GM19023 (cell line): ENCODE measurements at regions not wholly inside any gene's neighbourhood (a gene's known extent, or its start where the extent isn't known, plus 50 kb on each side); places are given as distances from the start of the nearest gene placed in this dataset.

ENCODE experiments used
- ATAC-seq: cut with Tn5 transposase; IDR thresholded peaks from one replicate; pipeline ENCODE4 v1.9.1; 2021; ENCODE audit warnings: mild to moderate bottlenecking, moderate library complexity; ENCODE audit not compliant: unreplicated experiment

DNA sequence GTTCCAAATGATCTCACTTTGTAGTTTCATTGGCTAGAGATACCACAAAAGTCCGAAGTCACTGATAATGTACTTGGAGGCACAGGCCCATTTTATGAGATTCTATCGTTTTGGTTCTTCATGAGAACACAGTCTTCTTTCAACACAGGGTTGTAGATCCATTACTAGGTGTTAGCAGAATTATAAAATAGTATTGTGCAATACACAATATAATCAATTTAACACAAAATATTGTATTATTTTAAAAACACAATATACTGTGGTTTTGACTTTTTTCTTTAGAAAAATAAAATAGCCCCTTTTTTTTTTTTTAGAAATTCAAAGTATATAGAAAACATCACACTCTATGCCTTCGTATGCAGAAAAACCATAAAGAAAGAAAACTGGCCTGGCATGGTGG is 138.6 kb upstream of the TSC22D2 start:
- ATAC-seq, result no peak

DNA sequence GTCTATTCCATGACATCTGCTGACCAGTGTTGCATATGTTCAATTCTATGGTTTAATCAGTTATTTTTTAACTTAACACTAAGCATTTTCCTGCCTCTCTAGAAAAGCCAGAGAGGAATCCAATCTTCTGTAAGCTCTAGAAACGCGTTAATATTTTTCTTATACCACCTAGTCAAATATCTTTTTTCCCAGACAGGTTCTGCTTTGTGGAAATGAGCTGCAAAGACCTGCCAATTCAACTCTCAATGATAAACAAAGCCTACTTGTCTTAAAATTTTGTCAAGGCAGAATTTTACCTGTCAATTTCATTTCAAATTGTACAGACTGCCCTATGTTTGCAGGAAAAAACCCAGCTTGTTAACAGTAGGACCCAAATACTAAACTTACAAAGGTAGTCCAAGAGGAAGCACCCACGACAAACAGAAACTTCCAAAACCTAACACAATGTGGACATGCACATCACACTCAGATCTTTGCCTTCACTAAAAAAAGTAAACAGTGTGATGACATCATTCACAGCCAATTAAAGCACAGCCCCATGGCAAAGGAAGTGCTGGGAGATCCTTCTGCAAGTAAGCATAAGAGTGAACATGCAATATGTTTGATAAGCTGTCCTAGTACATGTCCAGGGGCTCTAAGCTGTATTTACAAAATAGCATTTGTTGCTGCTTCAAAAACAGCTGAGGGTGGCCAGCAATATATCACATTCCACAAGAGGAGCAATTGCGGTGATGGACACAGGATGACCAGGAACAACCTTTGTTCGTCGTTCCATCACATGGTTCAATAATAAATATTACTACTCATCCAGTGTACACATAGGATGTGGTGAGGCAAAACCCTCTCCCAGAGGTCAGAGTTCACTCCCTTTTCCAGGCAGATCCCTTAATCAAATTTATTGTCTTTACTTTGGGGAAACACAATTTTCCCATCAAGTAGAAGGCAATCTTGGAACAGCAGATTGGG is 139.4 kb upstream of the TSC22D2 start:
- no peak for ATAC-seq

DNA sequence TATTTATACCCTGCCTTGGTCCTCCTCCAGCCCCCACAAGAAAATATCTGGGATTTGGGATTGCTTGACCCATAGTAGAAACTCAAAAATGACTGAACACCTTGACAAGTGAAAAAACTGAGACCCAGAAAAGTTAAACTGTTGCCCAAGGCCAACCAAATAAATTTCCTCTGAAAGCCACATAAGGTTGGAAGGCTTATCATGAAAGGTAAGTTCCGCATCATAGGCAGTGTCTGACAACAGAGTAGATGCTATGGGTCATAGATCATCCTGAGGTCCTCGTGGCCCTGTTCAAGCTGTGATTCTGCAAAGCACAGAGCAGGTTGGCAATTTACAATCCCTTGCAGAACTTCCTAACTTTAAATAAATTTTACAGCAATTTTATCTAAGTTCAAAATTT is 140.8 kb upstream of the TSC22D2 start:
- ATAC-seq, result no peak

DNA sequence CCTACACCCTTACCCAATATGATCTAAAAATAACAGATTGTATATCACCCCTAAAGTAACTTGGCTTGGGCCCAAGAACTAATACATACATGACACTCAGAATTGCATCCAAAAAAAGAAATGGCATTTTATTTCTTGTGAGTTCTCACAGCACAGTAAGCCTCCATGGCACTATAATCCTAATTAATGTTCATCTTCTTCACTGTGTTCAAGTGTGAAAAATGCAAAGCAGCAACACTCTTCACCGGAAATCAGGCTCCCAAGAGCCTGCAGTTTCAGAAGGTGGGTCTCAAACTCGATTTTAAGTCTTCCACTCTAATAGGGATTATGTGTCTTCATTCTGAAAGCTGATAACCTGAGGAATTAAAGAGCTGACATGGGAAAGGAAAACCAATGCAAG is 142.8 kb upstream of the TSC22D2 start:
- no peak for ATAC-seq

DNA sequence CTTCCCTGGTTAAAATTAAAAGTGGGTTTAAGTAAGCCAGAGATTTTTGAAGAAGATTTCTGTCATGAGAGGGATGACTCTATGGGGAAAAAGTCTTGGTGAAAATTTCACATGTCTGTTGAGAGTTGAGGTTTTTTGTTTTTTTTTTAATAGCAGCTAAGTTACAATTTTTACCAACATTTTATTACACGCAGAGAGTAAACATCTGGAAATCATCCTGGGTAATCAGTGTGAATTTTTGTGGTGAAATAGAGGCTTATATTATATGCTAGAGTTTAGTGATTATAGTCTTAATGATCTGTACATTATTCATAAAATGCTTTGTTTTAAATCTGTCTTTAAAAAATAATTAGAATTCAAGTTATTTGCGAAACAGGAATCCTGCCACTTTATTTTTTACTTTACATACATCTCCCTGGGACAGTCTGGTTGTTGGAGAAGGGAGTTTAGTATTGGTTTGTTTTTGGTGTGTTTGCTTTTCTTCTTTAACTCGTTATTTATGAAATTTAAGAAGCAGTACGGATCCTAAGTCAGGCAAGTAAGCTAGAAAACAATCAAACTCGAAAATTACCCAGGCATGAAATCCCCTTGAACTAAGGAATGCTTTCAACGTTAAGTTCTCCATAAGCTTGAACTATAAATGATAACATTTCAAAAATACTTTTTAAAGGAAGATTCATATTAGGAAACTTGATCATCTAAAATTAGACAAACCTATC is 143.4 kb upstream of the TSC22D2 start:
- no peak for ATAC-seq

DNA sequence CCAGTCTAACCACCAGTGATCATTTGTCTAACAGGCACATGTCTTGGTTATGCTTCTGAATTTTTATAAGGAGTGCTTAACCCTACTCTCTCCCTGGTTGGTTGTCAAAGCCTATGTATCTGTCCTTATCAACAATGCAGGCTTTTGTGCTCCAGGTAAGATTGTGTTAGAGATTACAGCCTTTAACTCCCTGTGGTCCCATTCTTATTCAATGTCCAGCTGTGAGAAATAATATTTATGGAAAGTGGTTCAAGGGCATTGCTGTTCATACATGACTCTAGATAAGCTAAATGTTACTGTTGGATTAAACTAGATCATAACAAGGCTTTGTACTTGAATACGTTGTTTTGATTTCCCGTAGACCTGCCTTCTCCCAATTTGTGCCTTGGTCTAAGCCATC is 146.1 kb upstream of the TSC22D2 start:
- no peak for ATAC-seq

DNA sequence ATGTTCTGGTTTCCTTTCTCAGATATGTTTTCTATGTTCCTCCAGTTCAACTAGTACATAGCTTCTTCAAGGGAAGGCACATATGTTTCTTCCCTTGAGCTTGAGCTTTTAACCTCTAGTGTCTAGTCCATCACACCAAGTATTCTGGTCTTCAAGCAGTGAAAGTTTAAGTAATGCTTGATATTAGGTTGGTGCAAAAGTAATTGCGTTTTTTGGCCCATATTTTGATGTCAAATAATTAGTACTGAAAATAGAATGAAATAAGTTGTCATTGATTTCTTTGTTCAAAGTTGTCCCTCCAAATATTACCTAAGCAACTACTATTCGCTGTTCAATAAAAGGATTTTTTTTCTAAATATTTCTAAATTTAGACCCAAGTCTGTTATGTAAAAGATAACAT is 146.7 kb upstream of the TSC22D2 start:
- ATAC-seq, result no peak

DNA sequence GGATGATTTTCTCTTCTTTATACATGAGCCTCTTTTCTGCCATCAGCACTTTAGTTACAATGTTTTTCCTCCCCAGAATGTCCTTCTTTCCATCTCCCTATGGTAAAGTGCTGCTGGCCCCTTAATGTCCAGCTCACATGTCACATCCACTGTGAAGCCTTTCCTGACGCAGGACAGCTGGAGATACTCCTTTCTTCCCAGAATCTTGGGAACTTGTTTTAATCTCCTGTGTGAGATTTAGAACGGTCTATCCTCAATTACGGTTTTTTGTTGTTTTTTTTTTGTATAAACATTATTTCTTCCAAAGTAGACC is 147.7 kb upstream of the TSC22D2 start:
- ATAC-seq, result no peak

DNA sequence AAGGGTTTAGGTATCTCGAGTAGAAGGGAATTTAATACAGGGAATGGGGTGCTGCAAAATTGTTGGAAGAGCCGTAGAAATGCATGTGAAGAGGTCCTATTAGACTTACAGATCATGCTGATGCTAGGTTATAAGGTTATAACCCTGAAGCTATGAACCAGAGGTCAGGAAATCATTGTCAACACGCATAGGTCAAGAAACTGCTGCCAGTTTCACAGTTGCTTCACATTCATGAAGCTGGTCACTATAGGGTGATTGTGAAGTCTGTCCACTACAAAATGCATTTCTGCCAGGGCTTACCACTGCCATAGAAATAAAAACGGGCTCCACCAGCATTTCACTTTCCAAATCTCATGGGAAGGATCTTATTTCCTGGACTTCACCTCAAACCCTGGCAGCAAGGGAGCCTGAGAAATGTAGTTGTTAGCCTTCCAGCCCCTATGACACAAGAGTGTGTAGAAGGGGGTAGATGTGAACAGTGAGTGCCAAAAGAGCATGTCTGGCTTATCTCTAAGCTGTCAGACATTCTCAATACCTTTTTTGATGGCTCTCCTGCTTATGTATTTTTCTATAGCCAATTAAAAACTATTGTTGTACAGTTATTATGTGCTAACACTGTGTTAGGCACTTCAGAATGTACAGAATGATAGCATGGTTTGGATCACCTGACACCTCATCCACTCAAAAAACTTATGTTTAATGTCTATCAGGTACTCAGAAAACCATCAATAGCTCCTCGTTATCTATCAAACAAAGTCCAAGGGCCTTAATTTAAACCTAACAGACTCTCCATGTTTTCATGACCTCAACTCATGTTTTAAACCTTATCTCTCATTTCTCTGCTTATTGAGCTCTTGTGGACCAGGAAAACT is 148.3 kb upstream of the TSC22D2 start:
- no peak for ATAC-seq

DNA sequence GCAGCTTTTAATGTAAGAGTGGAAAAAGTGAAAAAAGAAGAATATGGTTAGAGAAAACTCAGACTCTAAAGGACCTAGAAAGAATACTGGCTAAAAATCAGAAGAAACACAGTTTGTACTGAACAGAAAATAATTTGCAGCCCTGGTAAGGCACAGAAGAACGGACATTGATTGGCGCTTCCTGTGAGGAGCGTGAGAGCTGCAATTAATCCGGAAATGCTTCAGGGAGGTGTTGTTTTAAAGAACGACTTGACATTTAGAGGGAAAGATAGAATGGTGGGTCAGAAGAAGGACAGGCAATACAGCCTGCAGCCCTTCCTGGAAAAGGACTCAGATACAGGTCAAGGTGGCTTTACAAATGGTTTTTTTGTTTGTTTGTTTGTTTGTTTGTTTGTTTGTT is 151.3 kb upstream of the TSC22D2 start:
- no peak for ATAC-seq

DNA sequence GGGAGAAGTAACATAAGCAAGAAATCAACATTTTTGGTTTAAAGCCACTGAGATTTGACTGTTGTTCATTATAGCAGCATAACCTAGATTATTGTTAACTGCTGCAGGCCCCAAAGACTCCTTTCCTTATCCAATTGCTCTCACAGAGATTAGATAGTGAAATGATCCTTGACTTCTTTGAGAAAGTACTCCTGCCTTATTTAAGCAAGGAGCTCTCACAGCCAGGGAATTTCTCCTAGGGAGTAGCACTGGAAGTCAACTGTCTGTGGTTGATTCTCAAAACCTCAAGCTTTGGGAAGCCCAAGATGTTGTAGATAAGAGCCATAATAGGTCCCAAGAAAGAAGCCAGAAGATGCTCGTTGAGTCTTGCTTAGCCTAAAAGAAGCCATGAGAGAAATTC is 151.8 kb upstream of the TSC22D2 start:
- no peak for ATAC-seq

DNA sequence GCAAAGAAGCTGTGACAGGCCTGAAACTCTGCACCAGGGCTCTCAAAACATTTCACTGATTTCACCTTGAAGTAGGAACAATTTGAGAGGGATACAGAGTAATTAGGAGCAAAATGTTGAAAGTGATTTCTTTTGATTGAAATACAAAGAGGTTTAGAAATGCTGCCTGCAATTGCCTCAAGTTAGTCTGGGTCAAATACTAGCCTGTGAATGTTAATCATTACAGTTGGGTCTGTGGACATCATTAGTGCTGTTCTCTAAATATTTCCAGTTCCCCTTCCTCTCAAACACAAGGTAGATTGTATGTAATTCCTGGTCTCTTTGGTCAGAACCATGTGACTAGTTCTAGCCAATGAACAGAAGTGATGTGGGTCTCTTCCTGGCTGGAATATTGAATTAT is 152.3 kb upstream of the TSC22D2 start:
- no peak for ATAC-seq

DNA sequence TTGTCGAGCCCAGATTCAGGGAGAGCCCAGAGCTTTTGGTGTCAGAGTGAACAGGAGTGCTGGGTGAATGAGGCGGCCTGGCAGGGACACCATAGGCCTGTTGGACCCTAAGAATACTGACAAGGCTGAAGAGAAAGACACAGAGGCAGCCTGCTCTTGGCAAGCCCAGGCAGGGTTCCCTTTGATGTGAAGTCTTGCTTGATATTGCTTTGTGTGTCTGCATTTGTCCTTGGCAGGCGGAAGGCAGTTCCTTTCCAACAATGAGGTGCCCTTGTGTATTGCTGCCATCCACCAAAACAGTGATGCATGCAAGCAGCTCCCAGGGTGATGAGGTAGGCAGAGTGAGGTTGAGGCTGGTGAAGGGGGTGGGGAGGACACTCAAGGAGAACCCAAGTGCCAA is 152.7 kb upstream of the TSC22D2 start:
- no peak for ATAC-seq

DNA sequence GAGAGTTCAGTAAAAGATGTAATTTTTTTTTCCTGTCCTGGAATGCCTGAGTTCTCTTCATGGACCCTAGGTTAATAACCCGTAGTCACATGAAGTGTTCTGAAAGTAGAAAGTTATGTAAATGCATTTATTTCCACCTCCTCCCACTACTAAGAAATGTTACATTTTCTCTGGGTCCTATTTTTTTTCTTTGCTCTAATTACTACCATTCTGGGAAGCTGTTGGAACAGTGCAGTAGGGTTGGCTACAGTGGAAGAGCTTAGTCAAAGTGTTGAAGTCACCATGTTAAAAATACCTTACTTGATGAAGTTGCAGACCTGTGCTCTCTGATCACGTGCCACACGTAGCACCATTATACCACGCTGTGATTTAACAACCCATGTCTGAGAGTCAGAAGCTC is 153.8 kb upstream of the TSC22D2 start:
- ATAC-seq, result no peak

DNA sequence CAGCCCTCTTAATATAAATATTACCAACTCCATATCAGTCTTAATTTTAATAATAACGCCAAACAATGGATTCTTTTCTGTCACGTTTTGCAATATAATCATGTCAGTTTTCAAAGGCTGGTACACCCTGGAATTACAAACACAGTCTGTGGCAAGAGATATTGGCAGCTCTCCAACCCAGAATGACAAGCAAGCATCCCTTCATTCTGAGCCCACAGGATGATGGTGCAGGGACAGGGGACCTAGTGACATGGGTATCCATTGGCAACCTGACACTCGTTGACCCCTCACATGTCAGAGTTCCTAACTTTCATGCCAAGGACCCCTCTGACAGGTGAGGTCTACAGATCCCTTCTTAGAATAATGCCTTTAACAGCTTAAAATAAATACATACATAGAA is 154.5 kb upstream of the TSC22D2 start:
- ATAC-seq, result no peak

DNA sequence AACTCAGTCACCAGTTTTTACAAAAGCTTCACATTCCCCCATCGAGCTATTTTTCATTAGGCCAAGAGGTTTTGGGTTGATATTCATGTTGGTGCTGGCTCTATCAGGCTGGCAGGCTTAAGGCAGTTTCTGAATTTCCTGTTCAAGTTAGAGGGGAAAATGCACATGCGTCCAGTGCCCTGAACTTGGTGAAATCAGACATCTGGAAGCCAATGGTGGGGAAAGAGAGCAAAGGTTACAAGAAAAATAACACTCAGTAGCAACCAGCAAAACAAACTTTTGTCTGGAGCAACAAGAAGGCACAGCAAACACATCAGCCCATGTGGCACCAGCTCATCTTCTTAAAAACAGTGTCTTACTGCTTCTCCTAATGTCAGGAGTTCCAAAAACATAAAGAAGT is 155.6 kb upstream of the TSC22D2 start:
- ATAC-seq, result no peak

DNA sequence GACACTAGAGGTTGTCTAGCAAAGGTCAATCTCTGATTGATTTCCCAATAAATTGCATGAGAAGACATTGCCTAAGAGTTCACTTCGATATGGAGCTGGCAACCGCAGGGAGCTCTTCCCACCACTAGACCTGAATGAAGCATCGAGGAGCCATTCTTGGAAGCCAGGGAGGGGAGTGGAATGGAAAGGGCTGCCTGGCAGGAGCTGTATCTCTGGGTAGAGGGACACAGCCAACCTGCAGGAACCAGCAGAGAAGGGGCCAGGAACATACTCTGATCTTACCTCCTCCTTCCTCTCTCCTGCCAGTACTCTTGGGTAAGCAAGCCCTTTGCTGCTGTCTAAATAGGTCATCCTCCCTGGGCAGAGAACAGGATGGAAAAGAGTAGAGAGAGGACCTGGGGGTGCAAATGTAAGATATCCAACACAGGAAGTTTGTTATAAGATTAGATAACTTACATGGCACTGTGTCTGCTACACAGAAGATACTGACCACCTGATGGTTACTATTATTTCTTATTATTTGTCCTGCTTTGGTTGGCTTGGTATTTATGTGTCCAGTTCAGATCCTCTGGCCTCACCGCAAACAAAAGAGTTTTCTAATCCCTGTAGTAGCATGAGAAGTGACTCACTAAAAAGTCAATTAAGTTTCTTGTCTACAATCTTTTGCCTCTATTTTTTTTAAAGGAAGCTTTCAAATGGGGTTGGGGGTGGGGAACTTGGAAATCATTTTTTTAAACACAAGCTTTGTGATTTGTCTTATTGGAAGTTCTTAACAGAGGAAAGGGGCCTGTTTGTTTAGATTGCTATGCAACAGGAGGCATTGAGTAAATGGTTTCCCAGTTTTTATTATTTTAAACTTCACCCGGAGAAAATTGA is 156.7 kb upstream of the TSC22D2 start:
- no peak for ATAC-seq

DNA sequence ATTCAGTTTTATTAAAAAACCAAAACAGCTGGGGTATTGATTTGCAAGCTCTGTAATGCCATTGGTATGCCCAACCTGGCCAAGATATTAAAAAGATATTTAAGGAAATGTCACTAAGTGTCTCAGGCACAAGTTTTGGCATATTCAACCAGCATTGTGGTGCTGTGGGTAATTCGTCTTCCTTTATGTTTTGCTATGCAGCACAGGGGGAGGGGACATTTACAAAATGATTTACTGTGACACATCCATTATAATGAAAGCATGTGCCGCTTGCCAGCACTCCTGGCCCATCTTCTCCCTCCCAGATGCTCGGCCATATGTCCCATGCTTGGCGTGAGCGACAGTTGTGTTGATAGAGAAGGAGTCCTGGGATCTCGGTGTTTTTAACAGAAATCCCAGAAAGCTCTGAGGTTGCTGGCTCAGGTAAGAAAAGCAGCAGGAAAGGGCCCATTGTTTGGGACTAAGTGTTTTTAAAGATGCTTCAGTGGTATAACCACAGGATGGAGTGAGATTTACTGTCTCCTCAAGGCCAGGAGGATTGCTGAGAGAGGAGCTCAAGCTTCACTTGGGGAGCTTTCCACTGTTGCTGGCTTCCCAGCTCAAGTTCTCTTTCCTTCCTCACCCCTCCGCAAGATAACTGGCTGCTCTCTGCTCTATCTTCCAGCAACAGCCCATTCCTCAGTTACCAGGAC is 158.2 kb upstream of the TSC22D2 start:
- ATAC-seq, result no peak

DNA sequence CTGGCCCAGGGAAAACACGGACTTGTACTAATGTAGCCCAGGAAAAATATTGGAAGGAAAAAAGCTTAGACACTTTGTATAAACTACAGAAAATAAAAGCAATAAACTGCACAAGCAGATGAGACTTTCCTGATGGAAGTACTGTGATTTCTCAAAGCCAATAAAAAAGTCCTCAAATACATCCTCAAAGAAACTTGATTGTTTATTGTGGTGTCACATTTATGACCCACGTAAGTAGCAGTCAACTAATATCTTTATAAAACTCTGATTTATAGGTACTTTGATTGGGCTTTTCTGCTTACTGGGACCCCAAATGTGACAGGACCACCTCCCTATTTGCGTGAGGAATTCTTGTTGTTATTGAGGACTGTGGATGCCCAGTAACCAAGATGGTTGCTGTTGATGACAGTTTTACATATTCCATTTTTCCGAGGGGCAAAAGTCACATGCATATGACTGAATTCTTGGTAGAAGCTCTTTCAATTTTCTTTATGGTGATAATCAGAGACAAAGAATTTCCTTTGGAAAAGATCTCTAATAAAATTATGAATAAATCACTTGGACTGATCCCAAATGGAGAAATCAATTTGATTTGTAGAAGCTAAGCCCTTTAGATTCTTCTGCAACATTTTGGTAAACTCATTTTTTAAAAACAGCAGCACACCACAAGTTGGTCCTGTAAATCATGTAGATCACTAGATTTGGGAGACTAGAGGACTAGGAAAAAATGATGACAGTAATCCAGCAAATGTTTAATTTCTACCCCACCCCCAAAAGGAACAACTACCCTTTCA is 159.0 kb upstream of the TSC22D2 start:
- ATAC-seq, result no peak
